H4 (cell line): ENCODE measurements at regions not wholly inside any gene's neighbourhood (a gene's known extent, or its start where the extent isn't known, plus 50 kb on each side); places are given as distances from the start of the nearest gene placed in this dataset.

ENCODE experiments used
- DNase-seq: peaks from one replicate; pipeline ENCODE4 v3.0.0-alpha.2; 2015; ENCODE audit warnings: low spot score

- DNase-seq, result no peak
Measured at GRCh38 chr3:170780955-170781354, 89.0 kb downstream of the RPL22L1 start.

- no peak for DNase-seq
Measured at GRCh38 chr3:170780471-170780870, 89.5 kb downstream of the RPL22L1 start.

- no peak for DNase-seq
Measured at GRCh38 chr3:170778240-170779217, 91.5 kb downstream of the RPL22L1 start.

- DNase-seq, result no peak
Measured at GRCh38 chr3:170777564-170777926, 92.5 kb downstream of the RPL22L1 start.

GRCh38 chr3:170776887-170777563 lies 93.0 kb downstream of the RPL22L1 start:
- DNase-seq, result no peak

- DNase-seq, result no peak
Measured at GRCh38 chr3:170773682-170774425, 96.1 kb downstream of the RPL22L1 start.

GRCh38 chr3:170772175-170772574 lies 97.8 kb downstream of the RPL22L1 start:
- no peak for DNase-seq

GRCh38 chr3:170768334-170768801 lies 101.6 kb downstream of the RPL22L1 start:
- DNase-seq, result peak; percentile 79

- no peak for DNase-seq
Measured at GRCh38 chr3:170767576-170767941, 102.4 kb downstream of the RPL22L1 start.

GRCh38 chr3:170766823-170767575 lies 103.0 kb downstream of the RPL22L1 start:
- no peak for DNase-seq

- no peak for DNase-seq
Measured at GRCh38 chr3:170766253-170766652, 103.7 kb downstream of the RPL22L1 start.

GRCh38 chr3:170765419-170766078 lies 104.4 kb downstream of the RPL22L1 start:
- peak; percentile 80 for DNase-seq

GRCh38 chr3:170764017-170764416 lies 106.0 kb downstream of the RPL22L1 start:
- DNase-seq, result no peak

- DNase-seq, result no peak
Measured at GRCh38 chr3:170762064-170762463, 107.9 kb downstream of the RPL22L1 start.

GRCh38 chr3:170761103-170761502 lies 108.9 kb downstream of the RPL22L1 start:
- DNase-seq, result no peak

GRCh38 chr3:170760174-170760526 lies 109.8 kb downstream of the RPL22L1 start:
- DNase-seq, result no peak

GRCh38 chr3:170759511-170760173 lies 110.4 kb downstream of the RPL22L1 start:
- no peak for DNase-seq

GRCh38 chr3:170757038-170757437 lies 113.0 kb downstream of the RPL22L1 start:
- no peak for DNase-seq

- no peak for DNase-seq
Measured at GRCh38 chr3:170754311-170754693, 115.7 kb downstream of the RPL22L1 start.
